IMR-90 (cell line): ENCODE measurements at regions not wholly inside any gene's neighbourhood (a gene's known extent, or its start where the extent isn't known, plus 50 kb on each side); places are given as distances from the start of the nearest gene placed in this dataset.

Experiments
- ATAC-seq: fragments of 200-7000 bp; cut with Tn5 transposase; 2 replicates; pipeline ENCODE4 v1.9.1; 2020; ENCODE audit warnings: low read depth, mild to moderate bottlenecking, moderate library complexity
- BruUV-seq: library from RNA; stranded (reverse); fragments of 400-500 nt; replicated peaks from 2 replicates; lab custom pipeline; 2021; lab: Mats Ljungman, UMichigan
- CTCF ChIA-PET: fragments of 300-600 bp; formaldehyde crosslinking; extraction: SDS; loops from one replicate; lab custom pipeline; 2021; ENCODE audit warnings: antibody characterized with exemption; lab: Yijun Ruan, JAX
- POLR2A ChIA-PET: fragments of 300-600 bp; sonication (Branson Sonifier 250); formaldehyde crosslinking; loops from one replicate; lab custom pipeline; 2022; ENCODE audit warnings: antibody characterized with exemption; ENCODE audit not compliant: unreplicated experiment; lab: Charles Lee
- DNase-seq: peaks from one replicate; pipeline ENCODE4 v3.0.0; 2013
- H2AFZ ChIP-seq: replicated peaks from 2 replicates; pipeline ENCODE3; 2013; ENCODE audit warnings: low read length, mild to moderate bottlenecking; ENCODE audit not compliant: poor library complexity
- H2AK5ac ChIP-seq: 2 replicates; pipeline ENCODE4 v1.6.1; 2013; ENCODE audit warnings: low read depth, low read length, inconsistent platforms
- H2AK9ac ChIP-seq: replicated peaks from 2 replicates; pipeline ENCODE3; 2013; ENCODE audit warnings: mild to moderate bottlenecking, low read depth, low read length, moderate library complexity; ENCODE audit not compliant: poor library complexity
- H2BK120ac ChIP-seq: 2 replicates; pipeline ENCODE4 v1.6.1; 2013; ENCODE audit warnings: low read depth, low read length, inconsistent platforms
- H2BK15ac ChIP-seq: 3 replicates; pipeline ENCODE4 v1.6.1; 2013; ENCODE audit warnings: low read depth, low read length, inconsistent platforms
- H2BK20ac ChIP-seq: 2 replicates; pipeline ENCODE4 v1.6.1; 2013; ENCODE audit warnings: low read depth, mild to moderate bottlenecking, inconsistent platforms, low read length, moderate library complexity
- H2BK5ac ChIP-seq: 2 replicates; pipeline ENCODE4 v1.6.1; 2013; ENCODE audit warnings: mild to moderate bottlenecking, low read depth, low read length, inconsistent platforms; ENCODE audit not compliant: poor library complexity, severe bottlenecking
- H3K14ac ChIP-seq: replicated peaks from 2 replicates; pipeline ENCODE4 v1.6.1; 2013; ENCODE audit warnings: low read depth, low read length, inconsistent platforms
- H3K18ac ChIP-seq: 2 replicates; pipeline ENCODE4 v1.6.1; 2013; ENCODE audit warnings: low read depth, low read length, control low read depth
- H3K23ac ChIP-seq: 2 replicates; pipeline ENCODE4 v1.6.1; 2013; ENCODE audit warnings: low read depth, low read length, inconsistent platforms
- H3K27ac ChIP-seq: 2 replicates; pipeline ENCODE4 v1.5.1; 2013; ENCODE audit warnings: mild to moderate bottlenecking, control low read depth, low read length; ENCODE audit not compliant: insufficient read depth
- H3K27me3 ChIP-seq: 2 replicates; pipeline ENCODE4 v1.6.1; 2013; ENCODE audit warnings: low read length; ENCODE audit not compliant: control insufficient read depth, insufficient read depth
- H3K36me3 ChIP-seq: 2 replicates; pipeline ENCODE4 v1.6.1; 2013; ENCODE audit warnings: low read length, mixed read lengths; ENCODE audit not compliant: control insufficient read depth, insufficient read depth
- H3K4ac ChIP-seq: 2 replicates; pipeline ENCODE4 v1.6.1; 2013; ENCODE audit warnings: low read depth, low read length, inconsistent platforms
- H3K4me1 ChIP-seq: 2 replicates; pipeline ENCODE4 v1.6.1; 2013; ENCODE audit warnings: low read length, mixed read lengths; ENCODE audit not compliant: control insufficient read depth, insufficient read depth
- H3K4me2 ChIP-seq: 2 replicates; pipeline ENCODE4 v1.6.1; 2013; ENCODE audit warnings: low read depth, mild to moderate bottlenecking, control low read depth, low read length, moderate library complexity
- H3K4me3 ChIP-seq: 2 replicates; pipeline ENCODE4 v1.5.1; 2013; ENCODE audit warnings: low read depth, mild to moderate bottlenecking, control low read depth, low read length, moderate library complexity; ENCODE audit not compliant: insufficient read depth
- H3K56ac ChIP-seq: 2 replicates; pipeline ENCODE4 v1.6.1; 2013; ENCODE audit warnings: low read length, inconsistent platforms; ENCODE audit not compliant: insufficient read depth; ENCODE audit errors: extremely low read depth
- H3K79me1 ChIP-seq, 2 experiments: 2 replicates each; pipeline ENCODE4 v1.6.1; 2013; ENCODE audit warnings: low read length in 2 of 2, inconsistent platforms in 1 of 2, low read depth in 1 of 2
- H3K9ac ChIP-seq: 2 replicates; pipeline ENCODE4 v1.6.1; 2013; ENCODE audit warnings: low read depth, low read length, control low read depth
- H3K9me1 ChIP-seq: 2 replicates; pipeline ENCODE4 v1.6.1; 2013; ENCODE audit warnings: low read length, inconsistent platforms; ENCODE audit not compliant: insufficient read depth
- H3K9me3 ChIP-seq: 2 replicates; pipeline ENCODE4 v1.6.1; 2013; ENCODE audit warnings: low read length; ENCODE audit not compliant: control insufficient read depth, insufficient read depth
- H4K20me1 ChIP-seq: 2 replicates; pipeline ENCODE4 v1.6.1; 2013; ENCODE audit warnings: low read length, inconsistent platforms; ENCODE audit not compliant: insufficient read depth
- H4K5ac ChIP-seq: 2 replicates; pipeline ENCODE4 v1.6.1; 2013; ENCODE audit warnings: mild to moderate bottlenecking, low read depth, low read length, control low read depth
- H4K8ac ChIP-seq, 2 experiments: 2 replicates each; pipeline ENCODE4 v1.6.1; 2013; ENCODE audit warnings: low read depth in 2 of 2, low read length in 2 of 2, control low read depth in 1 of 2, inconsistent platforms in 1 of 2
- H4K91ac ChIP-seq: 2 replicates; pipeline ENCODE4 v1.6.1; 2013; ENCODE audit warnings: low read depth, low read length, inconsistent platforms; ENCODE audit not compliant: insufficient read depth
- BHLHE40 ChIP-seq: fragments of 150-350 bp; IDR thresholded peaks from 2 replicates; pipeline ENCODE4 v1.6.1; 2016; ENCODE audit warnings: mild to moderate bottlenecking, low read depth, low read length
- CEBPB ChIP-seq: IDR thresholded peaks from 2 replicates; pipeline ENCODE4 v1.6.1; 2012; ENCODE audit warnings: low read depth, low read length, improper control_type of control experiment
- CHD1 ChIP-seq: IDR thresholded peaks from 2 replicates; pipeline ENCODE4 v1.6.1; 2012; ENCODE audit warnings: low read depth, low read length, improper control_type of control experiment
- CTCF ChIP-seq: conservative IDR thresholded peaks from 2 replicates; pipeline ENCODE4 v1.5.1; 2012; ENCODE audit warnings: mild to moderate bottlenecking, low read depth, low read length, improper control_type of control experiment
- FOS ChIP-seq: fragments of 150-350 bp; IDR thresholded peaks from 2 replicates; pipeline ENCODE4 v1.6.1; 2016; ENCODE audit warnings: low read depth, low read length
- MAZ ChIP-seq: IDR thresholded peaks from 2 replicates; pipeline ENCODE4 v1.6.1; 2012; ENCODE audit warnings: low read depth, mild to moderate bottlenecking, low read length, improper control_type of control experiment, moderate library complexity, borderline replicate concordance
- MXI1 ChIP-seq: IDR thresholded peaks from 2 replicates; pipeline ENCODE4 v1.6.1; 2012; ENCODE audit warnings: low read depth, mild to moderate bottlenecking, low read length, moderate library complexity, borderline replicate concordance
- NFE2L2 ChIP-seq: fragments of 150-350 bp; IDR thresholded peaks from 2 replicates; pipeline ENCODE4 v1.6.1; 2016; ENCODE audit warnings: low read depth, mild to moderate bottlenecking, low read length
- RAD21 ChIP-seq: IDR thresholded peaks from 2 replicates; pipeline ENCODE4 v1.6.1; 2012; ENCODE audit warnings: low read length, improper control_type of control experiment
- RCOR1 ChIP-seq: IDR thresholded peaks from 2 replicates; pipeline ENCODE4 v1.6.1; 2012; ENCODE audit warnings: mild to moderate bottlenecking, low read length, improper control_type of control experiment; ENCODE audit not compliant: insufficient replicate concordance
- RFX5 ChIP-seq: IDR thresholded peaks from 2 replicates; pipeline ENCODE4 v1.8.0; 2012; ENCODE audit warnings: low read depth, mild to moderate bottlenecking, low read length, moderate library complexity
- SMC3 ChIP-seq: fragments of 150-350 bp; IDR thresholded peaks from 2 replicates; pipeline ENCODE4 v1.6.1; 2016; ENCODE audit warnings: low read depth, mild to moderate bottlenecking, antibody characterized with exemption, low read length, moderate library complexity
- USF2 ChIP-seq: fragments of 150-350 bp; IDR thresholded peaks from 2 replicates; pipeline ENCODE4 v1.6.1; 2017; ENCODE audit warnings: mild to moderate bottlenecking, antibody characterized with exemption, low read length, low read depth
- WGBS, 2 experiments: methylation state at CpG; one replicate each; pipeline versions ENCODE4 v1.1.5 to v1.1.7; 2013; ENCODE audit warnings: missing lambda C conversion rate in 2 of 2; ENCODE audit not compliant: insufficient read length in 1 of 2; ENCODE audit errors: extremely low coverage in 2 of 2; 5-methylcytosine and 5-hydroxymethylcytosine counted together
- dilution Hi-C: fragments of 300-500 bp; cut with HindIII; formaldehyde crosslinking; loops from one replicate; pipeline ENCODE4 v1.14.3; 2018; ENCODE audit warnings: low sequenced_read_pairs; ENCODE audit not compliant: unreplicated experiment
- in situ Hi-C: fragments of 300-500 bp; cut with MboI; formaldehyde crosslinking; loops from 3 replicates; pipeline ENCODE4 v1.14.3; 2019; ENCODE audit warnings: low sequenced_read_pairs, inconsistent platforms, mixed read lengths
- intact Hi-C: fragments of 100-400 bp; cut with micrococcal nuclease; formaldehyde crosslinking; loops from 2 replicates; pipeline ENCODE4 v1.10.0; 2022
- TF ChIP-seq, protein P1 (sequence below): fragments of 150-350 bp; IDR thresholded peaks from 2 replicates; pipeline ENCODE4 v1.6.1; 2016; ENCODE audit warnings: low read depth, mild to moderate bottlenecking, low read length, moderate library complexity, borderline replicate concordance

- H3K9me1 ChIP-seq = no peaks in the 10 kb centered on the region
- no peaks in the 10 kb centered on the region for H3K27me3 ChIP-seq
- no peak overlapping the region for H3K27ac ChIP-seq
- no peak overlapping the region for H2AFZ ChIP-seq
- no peaks in the 10 kb centered on the region for H3K4me1 ChIP-seq
- H3K9me3 ChIP-seq = peaks cover 2% of the 10 kb centered on the region; the same call in 1 of the 2 replicates
- H2BK20ac ChIP-seq = no peak overlapping the region
- no peak overlapping the region for H4K91ac ChIP-seq
- no peak overlapping the region for H3K4ac ChIP-seq
- no peak for ATAC-seq
- no TSS peak for BruUV-seq
- H4K5ac ChIP-seq = no peak overlapping the region
- no peak overlapping the region for H3K4me3 ChIP-seq
- WGBS, 2 experiments = no CpG with 5 or more reads among the region's 3 CpGs
- no peak overlapping the region for H3K4me2 ChIP-seq
- H2AK9ac ChIP-seq = no peak overlapping the region
- no peak overlapping the region for H3K23ac ChIP-seq
- H4K20me1 ChIP-seq = no peaks in the 10 kb centered on the region
- no peak overlapping the region for H2BK15ac ChIP-seq
- no peak overlapping the region for H4K8ac ChIP-seq
- dilution Hi-C loops (no loop called here), in situ Hi-C loops (no loop called here), intact Hi-C loops (no loop called here)
- H2BK120ac ChIP-seq = no peak overlapping the region
- no peaks in the 10 kb centered on the region for H3K36me3 ChIP-seq
- no peak overlapping the region for H2BK5ac ChIP-seq
- H3K14ac ChIP-seq = no peak overlapping the region
- POLR2A ChIA-PET = no interaction called here
- no peak overlapping the region for H3K18ac ChIP-seq
- CTCF ChIA-PET = no interaction called here
- H3K9ac ChIP-seq = no peak overlapping the region
- no peak overlapping the region for H2AK5ac ChIP-seq
- TF ChIP-seq USF2 (no peak), BHLHE40 (no peak), RCOR1 (no peak), CTCF (no peak), RFX5 (no peak), SMC3 (no peak), CHD1 (no peak), FOS (no peak), CEBPB (no peak), MXI1 (no peak), NFE2L2 (no peak), MAZ (no peak), RAD21 (no peak)
- TF ChIP-seq, protein P1, sequence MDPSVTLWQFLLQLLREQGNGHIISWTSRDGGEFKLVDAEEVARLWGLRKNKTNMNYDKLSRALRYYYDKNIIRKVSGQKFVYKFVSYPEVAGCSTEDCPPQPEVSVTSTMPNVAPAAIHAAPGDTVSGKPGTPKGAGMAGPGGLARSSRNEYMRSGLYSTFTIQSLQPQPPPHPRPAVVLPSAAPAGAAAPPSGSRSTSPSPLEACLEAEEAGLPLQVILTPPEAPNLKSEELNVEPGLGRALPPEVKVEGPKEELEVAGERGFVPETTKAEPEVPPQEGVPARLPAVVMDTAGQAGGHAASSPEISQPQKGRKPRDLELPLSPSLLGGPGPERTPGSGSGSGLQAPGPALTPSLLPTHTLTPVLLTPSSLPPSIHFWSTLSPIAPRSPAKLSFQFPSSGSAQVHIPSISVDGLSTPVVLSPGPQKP = no peak
- DNase-seq = no peak
- H3K79me1 ChIP-seq = no peaks in the 10 kb centered on the region
- no peak overlapping the region for H3K56ac ChIP-seq
Measured at GRCh38 chr1:238071061-238071460, 180.3 kb upstream of the ZP4 start.
